ENCODE measurements at regions not wholly inside any gene's neighbourhood (a gene's known extent, or its start where the extent isn't known, plus 50 kb on each side); places are given as distances from the start of the nearest gene placed in this dataset.

DNA sequence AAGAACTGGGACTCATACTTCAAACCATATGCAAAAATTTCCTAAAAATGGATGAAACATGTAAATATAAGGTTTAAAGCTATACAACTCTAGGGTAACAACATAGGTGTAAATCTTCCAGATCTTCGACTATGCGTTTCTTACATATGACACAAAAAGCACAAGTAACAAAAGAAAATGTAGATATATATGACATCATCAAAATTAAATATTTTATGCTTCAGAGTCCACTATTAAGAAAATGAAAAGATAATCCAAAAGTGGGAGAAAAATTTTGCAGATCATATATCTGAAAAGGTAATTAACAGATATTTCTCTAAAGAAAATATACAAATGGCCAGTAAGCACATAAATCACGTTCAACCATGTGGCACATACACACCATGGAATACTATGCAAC is 164.2 kb upstream of the ACTRT1 start:
- TF ChIP-seq, protein P1, sequence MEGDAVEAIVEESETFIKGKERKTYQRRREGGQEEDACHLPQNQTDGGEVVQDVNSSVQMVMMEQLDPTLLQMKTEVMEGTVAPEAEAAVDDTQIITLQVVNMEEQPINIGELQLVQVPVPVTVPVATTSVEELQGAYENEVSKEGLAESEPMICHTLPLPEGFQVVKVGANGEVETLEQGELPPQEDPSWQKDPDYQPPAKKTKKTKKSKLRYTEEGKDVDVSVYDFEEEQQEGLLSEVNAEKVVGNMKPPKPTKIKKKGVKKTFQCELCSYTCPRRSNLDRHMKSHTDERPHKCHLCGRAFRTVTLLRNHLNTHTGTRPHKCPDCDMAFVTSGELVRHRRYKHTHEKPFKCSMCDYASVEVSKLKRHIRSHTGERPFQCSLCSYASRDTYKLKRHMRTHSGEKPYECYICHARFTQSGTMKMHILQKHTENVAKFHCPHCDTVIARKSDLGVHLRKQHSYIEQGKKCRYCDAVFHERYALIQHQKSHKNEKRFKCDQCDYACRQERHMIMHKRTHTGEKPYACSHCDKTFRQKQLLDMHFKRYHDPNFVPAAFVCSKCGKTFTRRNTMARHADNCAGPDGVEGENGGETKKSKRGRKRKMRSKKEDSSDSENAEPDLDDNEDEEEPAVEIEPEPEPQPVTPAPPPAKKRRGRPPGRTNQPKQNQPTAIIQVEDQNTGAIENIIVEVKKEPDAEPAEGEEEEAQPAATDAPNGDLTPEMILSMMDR (IDR thresholded peaks at IDR 0.05; ENCODE audit: unreplicated experiment in 3 of 3): no peak
- no peak overlapping the region for H3K27ac Mint-ChIP-seq
- H3K27me3 Mint-ChIP-seq (ENCODE audit: low read depth): no peaks in the 10 kb centered on the region
- H3K36me3 Mint-ChIP-seq (ENCODE audit: low read depth): no peaks in the 10 kb centered on the region
- H3K4me1 Mint-ChIP-seq: no peaks in the 10 kb centered on the region
- H3K9me3 Mint-ChIP-seq: peaks cover 19% of the 10 kb centered on the region
- H3K4me3 Mint-ChIP-seq: no peak overlapping the region

DNA sequence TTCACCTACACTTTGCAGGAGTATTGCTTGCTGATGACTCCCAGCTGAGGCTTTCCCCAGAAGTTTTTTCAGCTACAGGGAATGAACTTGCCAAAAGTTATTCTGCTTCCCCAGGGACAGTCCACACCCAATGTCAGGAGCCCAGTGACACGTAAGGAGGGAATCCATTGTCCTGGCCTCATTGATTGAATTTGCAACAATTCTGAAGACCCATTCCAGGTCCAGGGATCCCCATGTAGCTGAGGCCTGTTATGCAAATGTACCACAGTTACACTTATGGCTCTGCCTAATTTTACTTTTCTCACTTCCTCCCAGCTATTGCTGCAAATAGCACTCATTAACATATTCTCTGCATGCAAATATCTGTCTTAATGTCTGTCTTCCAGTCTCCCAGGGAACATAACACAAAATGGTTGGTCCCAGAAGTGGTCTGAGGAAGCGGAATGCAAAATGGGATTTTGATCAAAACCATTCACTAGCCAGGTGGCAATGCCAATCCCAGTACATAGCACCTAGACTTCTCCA is 113.7 kb upstream of the ACTRT1 start:
- Mint-ChIP-seq H3K4me3 (no peak overlapping the region), H3K9me3 (peaks cover 6% of the 10 kb centered on the region), H3K27me3 (ENCODE audit: low read depth) (no peaks in the 10 kb centered on the region), H3K36me3 (ENCODE audit: low read depth) (no peaks in the 10 kb centered on the region), H3K27ac (no peak overlapping the region), H3K4me1 (no peaks in the 10 kb centered on the region)
- TF ChIP-seq, protein P1 (IDR thresholded peaks at IDR 0.05; ENCODE audit: unreplicated experiment in 3 of 3): no peak

DNA sequence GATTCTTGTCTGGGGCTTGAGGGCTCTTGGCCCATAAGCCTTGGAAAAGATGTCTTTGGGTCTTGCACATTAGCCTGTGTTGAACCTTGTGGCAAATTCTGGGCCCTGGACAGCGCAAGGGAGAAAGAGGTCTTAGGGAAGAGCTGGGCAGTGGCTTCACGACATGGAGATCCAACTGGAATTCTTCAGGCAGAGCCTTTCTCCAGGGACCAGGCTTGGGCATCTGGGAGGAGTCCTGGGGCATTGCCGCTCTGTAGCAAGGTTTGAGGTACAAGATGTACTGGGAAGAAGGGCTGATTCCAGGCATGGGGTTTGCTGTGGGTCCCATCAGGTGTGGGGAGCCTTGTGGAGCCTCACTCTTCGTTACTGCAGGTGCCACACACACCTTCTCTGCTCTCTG is 104.0 kb upstream of the ACTRT1 start:
- Mint-ChIP-seq H3K27me3 (ENCODE audit: low read depth) (no peaks in the 10 kb centered on the region), H3K9me3 (peaks cover 52% of the 10 kb centered on the region), H3K27ac (no peak overlapping the region), H3K4me1 (no peaks in the 10 kb centered on the region), H3K36me3 (ENCODE audit: low read depth) (no peaks in the 10 kb centered on the region), H3K4me3 (no peak overlapping the region)
- TF ChIP-seq, protein P1 (IDR thresholded peaks at IDR 0.05; ENCODE audit: unreplicated experiment in 3 of 3): no peak

DNA sequence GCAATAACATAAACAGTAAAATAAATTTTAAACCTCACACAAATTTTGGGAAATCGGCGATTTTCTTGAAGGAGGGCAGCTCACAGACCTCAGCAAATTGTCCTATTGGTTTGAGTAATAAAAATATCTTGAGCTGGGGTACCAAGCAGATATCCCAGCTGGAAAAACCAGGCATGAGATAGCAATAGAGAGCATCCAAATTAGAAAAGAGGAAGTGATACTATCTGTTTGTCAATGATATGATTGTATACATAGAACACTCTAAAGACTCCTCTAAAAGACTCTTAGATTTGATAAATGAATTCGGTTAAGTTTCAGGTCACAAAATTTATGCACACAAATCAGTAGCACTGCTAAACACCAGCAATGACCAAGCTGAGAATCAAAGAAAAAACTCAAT is 90.5 kb upstream of the ACTRT1 start:
- Mint-ChIP-seq H3K4me1 (no peaks in the 10 kb centered on the region), H3K27ac (no peak overlapping the region), H3K4me3 (no peak overlapping the region), H3K27me3 (ENCODE audit: low read depth) (peaks cover 3% of the 10 kb centered on the region), H3K36me3 (ENCODE audit: low read depth) (no peaks in the 10 kb centered on the region), H3K9me3 (peaks cover 30% of the 10 kb centered on the region)
- TF ChIP-seq, protein P1 (IDR thresholded peaks at IDR 0.05; ENCODE audit: unreplicated experiment in 3 of 3): no peak

DNA sequence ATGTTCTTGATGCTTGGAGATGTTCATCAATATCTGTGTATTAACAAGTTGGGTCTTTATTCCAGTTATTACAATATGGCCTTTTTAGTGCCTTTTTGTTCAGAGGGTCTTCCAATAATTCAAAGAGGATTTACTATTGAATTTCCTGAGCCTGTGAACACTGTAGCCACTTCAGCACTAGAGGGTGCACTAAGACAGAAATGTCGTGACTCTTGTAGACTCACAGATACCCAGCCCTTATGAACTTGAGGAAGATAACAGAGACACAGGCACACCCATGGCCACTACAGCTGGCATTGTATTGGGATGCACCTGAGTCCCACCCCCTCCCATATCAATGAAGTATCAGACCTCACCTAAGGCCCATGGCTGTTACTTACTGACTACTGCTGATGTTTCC is 54.4 kb upstream of the ACTRT1 start:
- Mint-ChIP-seq H3K4me3 (no peak overlapping the region), H3K27ac (no peak overlapping the region), H3K4me1 (no peaks in the 10 kb centered on the region), H3K36me3 (ENCODE audit: low read depth) (no peaks in the 10 kb centered on the region), H3K9me3 (peaks cover 18% of the 10 kb centered on the region), H3K27me3 (ENCODE audit: low read depth) (no peaks in the 10 kb centered on the region)
- TF ChIP-seq, protein P1 (IDR thresholded peaks at IDR 0.05; ENCODE audit: unreplicated experiment in 3 of 3): peak in 2 of 3 experiments; percentile 15 to 39

DNA sequence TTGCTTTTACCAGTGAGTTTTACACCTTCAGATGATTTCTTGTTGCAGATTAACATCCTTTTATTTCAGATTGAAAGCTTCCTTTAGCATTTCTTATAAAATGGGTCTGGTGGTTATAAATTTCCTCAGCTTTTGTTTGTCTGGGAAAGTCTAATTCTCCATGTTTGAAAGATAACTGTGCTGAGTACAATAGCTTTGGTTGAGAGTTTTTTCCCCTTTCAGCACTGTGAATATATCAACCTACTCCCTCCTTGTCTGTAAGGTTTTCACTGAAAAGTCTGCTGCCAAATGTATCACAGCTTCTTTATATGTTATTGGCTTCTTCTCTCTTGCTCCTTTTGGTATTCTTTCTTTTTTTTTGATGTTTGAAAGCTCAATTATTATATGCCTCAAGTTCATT is 53.5 kb upstream of the ACTRT1 start:
- H3K27me3 Mint-ChIP-seq (ENCODE audit: low read depth): no peaks in the 10 kb centered on the region
- TF ChIP-seq, protein P1 (IDR thresholded peaks at IDR 0.05; ENCODE audit: unreplicated experiment in 3 of 3): no peak
- H3K27ac Mint-ChIP-seq: no peak overlapping the region
- no peak overlapping the region for H3K4me3 Mint-ChIP-seq
- no peaks in the 10 kb centered on the region for H3K4me1 Mint-ChIP-seq
- no peaks in the 10 kb centered on the region for H3K36me3 Mint-ChIP-seq (ENCODE audit: low read depth)
- H3K9me3 Mint-ChIP-seq: peaks cover 18% of the 10 kb centered on the region

Data from nephron (organoid).